HepG2 (cell line): ENCODE measurements at regions not wholly inside any gene's neighbourhood (a gene's known extent, or its start where the extent isn't known, plus 50 kb on each side); places are given as distances from the start of the nearest gene placed in this dataset.

ENCODE experiments used
- ATAC-seq: fragments of 200-7000 bp; cut with Tn5 transposase; 3 replicates; pipeline ENCODE4 v1.9.1; 2020; ENCODE audit warnings: mild to moderate bottlenecking, moderate library complexity
- BruUV-seq: library from RNA; stranded (reverse); fragments of 400-500 nt; replicated peaks from 2 replicates; lab custom pipeline; 2021; lab: Mats Ljungman, UMichigan
- CTCF ChIA-PET: fragments of 300-600 bp; formaldehyde crosslinking; extraction: SDS; loops from one replicate; lab custom pipeline; 2021; ENCODE audit warnings: low total read pairs, inconsistent platforms, low intra/inter-chr PET ratio; lab: Yijun Ruan, JAX
- POLR2A ChIA-PET: fragments of 350-600 bp; sonication (Branson Sonifier 250); formaldehyde crosslinking; loops from one replicate; lab custom pipeline; 2020; ENCODE audit warnings: antibody characterized with exemption, inconsistent platforms; lab: Yijun Ruan, JAX
- DNase-seq: peaks from one replicate; pipeline ENCODE4 v3.0.0-alpha.2; 2015; ENCODE audit warnings: low spot score
- FAIRE-seq: peaks from 3 replicates; lab custom pipeline; 2011; peaks lifted over from hg19 to GRCh38; lab: Jason Lieb, UNC
- H2AFZ ChIP-seq: one replicate; pipeline ENCODE4 v1.6.1; 2011; ENCODE audit warnings: low read length, inconsistent platforms
- H3K27ac ChIP-seq: fragments of 300-600 bp; 3 replicates; pipeline ENCODE4 v1.8.0; 2011; ENCODE audit warnings: mixed run types, mild to moderate bottlenecking, mixed read lengths, low read length, inconsistent platforms; ENCODE audit not compliant: insufficient read depth; ENCODE audit errors: extremely low read length
- H3K27me3 ChIP-seq, 2 experiments: fragments of 200-600 bp in 1 of 2; 2 replicates in 1 of 2; 3 replicates in 1 of 2; pipeline versions ENCODE4 v1.6.0 to v1.8.0; 2011; ENCODE audit warnings: low read length in 2 of 2, mild to moderate bottlenecking in 2 of 2, moderate library complexity in 2 of 2, inconsistent platforms in 1 of 2; ENCODE audit not compliant: insufficient read depth in 2 of 2, control insufficient read depth in 1 of 2
- H3K36me3 ChIP-seq, 2 experiments: fragments of 200-600 bp in 1 of 2; replicated peaks in 1 of 2; 2 replicates in 1 of 2; 3 replicates in 1 of 2; pipeline versions ENCODE4 v1.5.1 to v1.8.0; 2011; ENCODE audit warnings: low read length in 2 of 2, inconsistent platforms in 1 of 2; ENCODE audit not compliant: insufficient read depth in 2 of 2, control insufficient read depth in 1 of 2
- H3K4me1 ChIP-seq: 2 replicates; pipeline ENCODE4 v1.5.1; 2012; ENCODE audit warnings: low read length, inconsistent platforms; ENCODE audit not compliant: insufficient read depth
- H3K4me2 ChIP-seq: 2 replicates; pipeline ENCODE4 v1.6.0; 2011; ENCODE audit warnings: low read depth, low read length, inconsistent platforms
- H3K4me3 ChIP-seq, 3 experiments: fragments of 200-600 bp in 1 of 3; sonication (generic), shearing (Covaris generic) in 1 of 3; replicated peaks in 1 of 3; 2 replicates each; pipeline ENCODE4 v1.5.1; 2011 to 2016; ENCODE audit warnings: low read length in 3 of 3, inconsistent platforms in 2 of 3, low read depth in 2 of 3, mild to moderate bottlenecking in 2 of 3, control low read depth in 1 of 3, mixed read lengths in 1 of 3; ENCODE audit not compliant: insufficient read depth in 1 of 3
- H3K79me2 ChIP-seq: one replicate; pipeline ENCODE4 v1.6.1; 2011; ENCODE audit warnings: low read length, inconsistent platforms; ENCODE audit not compliant: insufficient read depth
- H3K9ac ChIP-seq: 2 replicates; pipeline ENCODE4 v1.6.0; 2011; ENCODE audit warnings: mild to moderate bottlenecking, low read depth, low read length, inconsistent platforms; ENCODE audit not compliant: insufficient read depth
- H3K9me3 ChIP-seq: 2 replicates; pipeline ENCODE4 v1.5.1; 2012; ENCODE audit warnings: mild to moderate bottlenecking, low read length
- H4K20me1 ChIP-seq: 2 replicates; pipeline ENCODE4 v1.6.0; 2011; ENCODE audit warnings: inconsistent platforms, mild to moderate bottlenecking, low read length, moderate library complexity; ENCODE audit not compliant: insufficient read depth
- ARNT ChIP-seq: fragments of 450-650 bp; IDR thresholded peaks from 2 replicates; pipeline ENCODE4 v1.6.1; 2017
- BCLAF1 ChIP-seq: fragments of 450-650 bp; IDR thresholded peaks from 2 replicates; pipeline ENCODE4 v1.6.1; 2017; ENCODE audit warnings: mild to moderate bottlenecking
- EEA1 ChIP-seq: sonication (generic); formaldehyde crosslinking; IDR thresholded peaks from 2 replicates; pipeline ENCODE4 v1.5.1; 2020; ENCODE audit warnings: mild to moderate bottlenecking, missing genetic modification reagents, borderline replicate concordance
- ELF3 ChIP-seq: IDR thresholded peaks from 2 replicates; pipeline ENCODE4 v1.6.1; 2016; ENCODE audit warnings: missing genetic modification reagents, missing compliant biosample characterization
- GABPA ChIP-seq, 2 experiments: IDR thresholded peaks; 2 replicates each; pipeline ENCODE4 v1.6.1; 2011 to 2016; ENCODE audit warnings: low read depth in 2 of 2, low read length in 1 of 2, missing biosample characterization in 1 of 2, missing genetic modification characterization in 1 of 2
- MXI1 ChIP-seq: IDR thresholded peaks from 3 replicates; pipeline ENCODE4 v1.6.1; 2012; ENCODE audit warnings: low read depth, low read length, inconsistent platforms, borderline replicate concordance
- SSRP1 ChIP-seq: IDR thresholded peaks from 2 replicates; pipeline ENCODE4 v1.6.1; 2016; ENCODE audit warnings: control low read depth
- ZNF331 ChIP-seq: sonication (generic); formaldehyde crosslinking; IDR thresholded peaks from 2 replicates; pipeline ENCODE4 v1.4.0; 2020; ENCODE audit warnings: missing genetic modification reagents
- ZNF75D ChIP-seq: sonication (generic); formaldehyde crosslinking; IDR thresholded peaks from 2 replicates; pipeline ENCODE4 v1.8.1; 2023; ENCODE audit warnings: missing genetic modification reagents, mild to moderate bottlenecking, borderline replicate concordance
- ZNF878 ChIP-seq: sonication (generic); formaldehyde crosslinking; IDR thresholded peaks from 2 replicates; pipeline ENCODE4 v1.8.1; 2023; ENCODE audit warnings: mild to moderate bottlenecking, missing genetic modification reagents, moderate library complexity
- ZSCAN25 ChIP-seq: sonication (generic); formaldehyde crosslinking; IDR thresholded peaks from 2 replicates; pipeline ENCODE4 v1.8.0; 2022; ENCODE audit warnings: mild to moderate bottlenecking, missing genetic modification reagents
- WGBS: methylation state at CpG from one replicate; pipeline ENCODE4 v1.1.6; 2017; ENCODE audit warnings: low lambda C conversion rate; 5-methylcytosine and 5-hydroxymethylcytosine counted together
- in situ Hi-C: cut with HindIII; loops from 2 replicates; pipeline ENCODE4 v1.10.0; 2017; ENCODE audit warnings: low pct_unique_long_range_greater_than_20kb; ENCODE audit not compliant: extremely low pct_ligation_motif_present
- intact Hi-C: fragments of 100-400 bp; cut with micrococcal nuclease; formaldehyde crosslinking; loops from one replicate; pipeline ENCODE4 v1.10.0; 2022; ENCODE audit not compliant: unreplicated experiment
- TF ChIP-seq, protein P1 (sequence below): IDR thresholded peaks from 2 replicates; pipeline ENCODE4 v1.6.1; 2012; ENCODE audit warnings: inconsistent platforms
- TF ChIP-seq, protein P2 (sequence below): sonication (generic); formaldehyde crosslinking; IDR thresholded peaks from 2 replicates; pipeline ENCODE4 v1.5.1; 2020; ENCODE audit warnings: missing genetic modification reagents, mild to moderate bottlenecking, borderline replicate concordance

DNA sequence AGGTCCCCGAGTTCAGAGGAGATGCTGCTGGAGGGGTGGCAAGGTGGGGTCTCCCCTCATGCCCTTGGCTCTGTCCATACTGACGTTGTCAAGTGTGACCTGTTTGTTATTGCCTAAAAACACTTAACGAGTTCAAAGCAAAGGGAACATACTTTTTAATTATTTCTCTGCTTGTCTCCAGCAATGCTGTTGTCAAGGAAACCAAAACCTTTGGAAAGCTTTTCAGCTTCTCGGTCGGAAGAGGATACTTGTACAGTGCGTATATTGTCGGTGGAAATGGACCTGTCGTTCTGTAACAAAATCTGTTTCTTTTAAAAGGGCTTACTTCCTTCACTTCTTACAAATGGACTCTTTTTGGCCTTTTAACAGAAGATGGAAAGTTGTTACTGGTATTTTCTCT, 73.9 kb downstream of the SLC25A47 start:
- no peaks in the 10 kb centered on the region; a peak in 1 of 5 replicates for H3K36me3 ChIP-seq
- no peak overlapping the region for H3K4me3 ChIP-seq
- no peaks in the 10 kb centered on the region for H3K27me3 ChIP-seq
- no TSS peak for BruUV-seq
- peaks cover 35% of the 10 kb centered on the region for H3K4me1 ChIP-seq
- no peak for DNase-seq
- ChIA-PET POLR2A (no interaction called here), CTCF (no interaction called here)
- H3K27ac ChIP-seq: no peak overlapping the region
- no peak overlapping the region for H2AFZ ChIP-seq
- in situ Hi-C loops: no loop called here
- 96% methylated on average over 8 of the region's 8 CpGs for WGBS
- H3K9ac ChIP-seq: no peak overlapping the region
- no peak for ATAC-seq
- H3K4me2 ChIP-seq: no peak overlapping the region
- no peak for FAIRE-seq
- H3K9me3 ChIP-seq: no peaks in the 10 kb centered on the region
- no peaks in the 10 kb centered on the region for H3K79me2 ChIP-seq
- H4K20me1 ChIP-seq: no peaks in the 10 kb centered on the region
- TF ChIP-seq ZNF878 (CRISPR knock-in tag) (no peak), MXI1 (no peak), ZNF331 (no peak), ZSCAN25 (CRISPR knock-in tag) (no peak), ARNT (no peak), SSRP1 (CRISPR knock-in tag) (no peak), ELF3 (CRISPR knock-in tag) (no peak), GABPA (IDR thresholded peaks at IDR 0.05; ENCODE audit: low read depth, low read length) (no peak), GABPA (CRISPR knock-in tag; IDR thresholded peaks at IDR 0.05; ENCODE audit: low read depth) (no peak)
- TF ChIP-seq, protein P1, sequence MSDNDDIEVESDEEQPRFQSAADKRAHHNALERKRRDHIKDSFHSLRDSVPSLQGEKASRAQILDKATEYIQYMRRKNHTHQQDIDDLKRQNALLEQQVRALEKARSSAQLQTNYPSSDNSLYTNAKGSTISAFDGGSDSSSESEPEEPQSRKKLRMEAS: no peak
- intact Hi-C loops: no loop called here

- no peaks in the 10 kb centered on the region for H3K27me3 ChIP-seq
- H3K4me1 ChIP-seq: peaks cover 25% of the 10 kb centered on the region
- WGBS: 46% methylated on average over 3 of the region's 6 CpGs
- intact Hi-C loops: no loop called here
- no peaks in the 10 kb centered on the region for H3K36me3 ChIP-seq
- H3K9me3 ChIP-seq: no peaks in the 10 kb centered on the region
- ChIA-PET POLR2A (no interaction called here), CTCF (no interaction called here)
- FAIRE-seq: peak; percentile 79
- H2AFZ ChIP-seq: no peak overlapping the region
- H3K4me3 ChIP-seq: no peak overlapping the region
- H3K79me2 ChIP-seq: no peaks in the 10 kb centered on the region
- H3K9ac ChIP-seq: no peak overlapping the region
- peak; percentile 74 for ATAC-seq
- H4K20me1 ChIP-seq: no peaks in the 10 kb centered on the region
- in situ Hi-C loops: no loop called here
- peak; percentile 54 for DNase-seq
- H3K4me2 ChIP-seq: no peak overlapping the region; the same call in 1 of the 2 replicates
- H3K27ac ChIP-seq: peak overlapping the region; percentile 40
- BruUV-seq: no TSS peak
- TF ChIP-seq BCLAF1 (no peak), EEA1 (CRISPR knock-in tag) (no peak), ZNF75D (no peak)
- TF ChIP-seq, protein P2, sequence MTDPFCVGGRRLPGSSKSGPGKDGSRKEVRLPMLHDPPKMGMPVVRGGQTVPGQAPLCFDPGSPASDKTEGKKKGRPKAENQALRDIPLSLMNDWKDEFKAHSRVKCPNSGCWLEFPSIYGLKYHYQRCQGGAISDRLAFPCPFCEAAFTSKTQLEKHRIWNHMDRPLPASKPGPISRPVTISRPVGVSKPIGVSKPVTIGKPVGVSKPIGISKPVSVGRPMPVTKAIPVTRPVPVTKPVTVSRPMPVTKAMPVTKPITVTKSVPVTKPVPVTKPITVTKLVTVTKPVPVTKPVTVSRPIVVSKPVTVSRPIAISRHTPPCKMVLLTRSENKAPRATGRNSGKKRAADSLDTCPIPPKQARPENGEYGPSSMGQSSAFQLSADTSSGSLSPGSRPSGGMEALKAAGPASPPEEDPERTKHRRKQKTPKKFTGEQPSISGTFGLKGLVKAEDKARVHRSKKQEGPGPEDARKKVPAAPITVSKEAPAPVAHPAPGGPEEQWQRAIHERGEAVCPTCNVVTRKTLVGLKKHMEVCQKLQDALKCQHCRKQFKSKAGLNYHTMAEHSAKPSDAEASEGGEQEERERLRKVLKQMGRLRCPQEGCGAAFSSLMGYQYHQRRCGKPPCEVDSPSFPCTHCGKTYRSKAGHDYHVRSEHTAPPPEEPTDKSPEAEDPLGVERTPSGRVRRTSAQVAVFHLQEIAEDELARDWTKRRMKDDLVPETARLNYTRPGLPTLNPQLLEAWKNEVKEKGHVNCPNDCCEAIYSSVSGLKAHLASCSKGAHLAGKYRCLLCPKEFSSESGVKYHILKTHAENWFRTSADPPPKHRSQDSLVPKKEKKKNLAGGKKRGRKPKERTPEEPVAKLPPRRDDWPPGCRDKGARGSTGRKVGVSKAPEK (CRISPR knock-in tag): no peak
Observed at GRCh38 chr14:100398044-100398443, 74.9 kb downstream of the SLC25A47 start.
